Body of pancreas (tissue), 4 donors: ENCODE measurements at regions not wholly inside any gene's neighbourhood (a gene's known extent, or its start where the extent isn't known, plus 50 kb on each side); places are given as distances from the start of the nearest gene placed in this dataset.
"Not testable (repeated sequence)": the region's sequence is repeated elsewhere in the genome, so short reads cannot be mapped to it uniquely, and the experiment has no call there.

Experiments used
- ATAC-seq: fragments of 150-250 bp; one replicate; pipeline ENCODE4 v1.9.1; 2016
- DNase-seq, 4 donors: peaks; one replicate each; pipeline ENCODE4 v3.0.0-alpha.2; 2019
- H3K27ac ChIP-seq, 4 donors: fragments of 200-600 bp; sonication (generic); 1 replicate in 3 of 4; 2 replicates in 1 of 4; pipeline versions ENCODE4 v1.5.1 to v1.6.1; 2016 to 2019; ENCODE audit warnings: mild to moderate bottlenecking in 1 of 4, mixed read lengths in 1 of 4, moderate library complexity in 1 of 4
- H3K27me3 ChIP-seq, 2 donors: fragments of 200-600 bp; sonication (generic); one replicate each; pipeline ENCODE4 v1.6.0; 2016; ENCODE audit warnings: mild to moderate bottlenecking in 1 of 2
- H3K36me3 ChIP-seq, 2 donors: fragments of 200-600 bp; sonication (generic); replicated peaks in 1 of 2; 2 replicates each; pipeline ENCODE4 v1.5.1; 2016; ENCODE audit warnings: low read depth in 2 of 2; ENCODE audit not compliant: insufficient read depth in 1 of 2
- H3K4me1 ChIP-seq: fragments of 200-600 bp; sonication (generic); one replicate; pipeline ENCODE4 v1.6.0; 2016
- H3K4me3 ChIP-seq, 2 donors: fragments of 200-600 bp; sonication (generic); 1 replicate in 1 of 2; 2 replicates in 1 of 2; pipeline ENCODE4 v1.5.1; 2016 to 2019
- H3K9me3 ChIP-seq, 3 donors: fragments of 200-600 bp; sonication (generic); 1 replicate in 2 of 3; 2 replicates in 1 of 3; pipeline ENCODE4 v1.5.1; 2016
- POLR2A ChIP-seq, 3 donors: fragments of 450-650 bp; IDR thresholded peaks; one replicate each; pipeline ENCODE4 v1.6.1; 2016; ENCODE audit warnings: antibody characterized with exemption in 3 of 3, mild to moderate bottlenecking in 2 of 3
- WGBS, 2 donors: methylation state at CpG; one replicate each; pipeline ENCODE4 v1.1.5; 2017; 5-methylcytosine and 5-hydroxymethylcytosine counted together
- intact Hi-C: fragments of 100-400 bp; cut with DNase I; formaldehyde crosslinking; loops from one replicate; pipeline ENCODE4 v1.15.1; 2023
- TF ChIP-seq, protein P1 (sequence below), 7 experiments: fragments of 450-650 bp in 4 of 7; fragments of 200-600 bp in 3 of 7; sonication (generic) in 3 of 7; IDR thresholded peaks; one replicate each; pipeline ENCODE4 v1.5.1; 2016 to 2019; ENCODE audit warnings: antibody characterized with exemption in 7 of 7

GRCh38 chr3:151675858-151676615 is 57.7 kb upstream of the AADACL2 start:
- H3K36me3 ChIP-seq = no peaks in the 10 kb centered on the region
- TF ChIP-seq POLR2A (IDR thresholded peaks at IDR 0.05) = no peak
- TF ChIP-seq, protein P1, sequence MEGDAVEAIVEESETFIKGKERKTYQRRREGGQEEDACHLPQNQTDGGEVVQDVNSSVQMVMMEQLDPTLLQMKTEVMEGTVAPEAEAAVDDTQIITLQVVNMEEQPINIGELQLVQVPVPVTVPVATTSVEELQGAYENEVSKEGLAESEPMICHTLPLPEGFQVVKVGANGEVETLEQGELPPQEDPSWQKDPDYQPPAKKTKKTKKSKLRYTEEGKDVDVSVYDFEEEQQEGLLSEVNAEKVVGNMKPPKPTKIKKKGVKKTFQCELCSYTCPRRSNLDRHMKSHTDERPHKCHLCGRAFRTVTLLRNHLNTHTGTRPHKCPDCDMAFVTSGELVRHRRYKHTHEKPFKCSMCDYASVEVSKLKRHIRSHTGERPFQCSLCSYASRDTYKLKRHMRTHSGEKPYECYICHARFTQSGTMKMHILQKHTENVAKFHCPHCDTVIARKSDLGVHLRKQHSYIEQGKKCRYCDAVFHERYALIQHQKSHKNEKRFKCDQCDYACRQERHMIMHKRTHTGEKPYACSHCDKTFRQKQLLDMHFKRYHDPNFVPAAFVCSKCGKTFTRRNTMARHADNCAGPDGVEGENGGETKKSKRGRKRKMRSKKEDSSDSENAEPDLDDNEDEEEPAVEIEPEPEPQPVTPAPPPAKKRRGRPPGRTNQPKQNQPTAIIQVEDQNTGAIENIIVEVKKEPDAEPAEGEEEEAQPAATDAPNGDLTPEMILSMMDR (IDR thresholded peaks at IDR 0.05) = no peak
- no peaks in the 10 kb centered on the region for H3K4me1 ChIP-seq
- ATAC-seq (no peak), DNase-seq (no peak)
- intact Hi-C loops = no loop called here
- 87 to 90% methylated on average over 8 of the region's 8 CpGs for WGBS, 2 donors
- no peaks in the 10 kb centered on the region for H3K9me3 ChIP-seq
- no peaks in the 10 kb centered on the region for H3K27me3 ChIP-seq
- H3K27ac ChIP-seq = no peak overlapping the region
- H3K4me3 ChIP-seq = no peak overlapping the region

GRCh38 chr3:151673974-151674373 is 59.8 kb upstream of the AADACL2 start:
- 36 to 75% methylated on average over 1 of the region's 1 CpG for WGBS, 2 donors
- no peak for TF ChIP-seq POLR2A (IDR thresholded peaks at IDR 0.05)
- TF ChIP-seq, protein P1 (IDR thresholded peaks at IDR 0.05) = no peak
- intact Hi-C loops = no loop called here

GRCh38 chr3:151667762-151668161 is 66.0 kb upstream of the AADACL2 start:
- ATAC-seq, H3K4me3 ChIP-seq, H3K27me3 ChIP-seq, DNase-seq, intact Hi-C loops, H3K9me3 ChIP-seq, H3K4me1 ChIP-seq, H3K27ac ChIP-seq, H3K36me3 ChIP-seq: not testable (repeated sequence)
- 45 to 52% methylated on average over 3 of the region's 3 CpGs for WGBS, 2 donors

More at GRCh38 chr3:151673974-151674373, 59.8 kb upstream of the AADACL2 start:
- H3K27me3 ChIP-seq = no peaks in the 10 kb centered on the region
- no peak overlapping the region for H3K4me3 ChIP-seq
- no peak overlapping the region for H3K27ac ChIP-seq
- H3K4me1 ChIP-seq = no peaks in the 10 kb centered on the region
- DNase-seq (no peak), ATAC-seq (no peak)
- H3K9me3 ChIP-seq = no peaks in the 10 kb centered on the region
- no peaks in the 10 kb centered on the region for H3K36me3 ChIP-seq

GRCh38 chr3:151660885-151661284 is 72.8 kb upstream of the AADACL2 start:
- ATAC-seq = no peak
- WGBS, 2 donors = 62 to 74% methylated on average over 4 of the region's 4 CpGs
- Histone ChIP-seq H3K27ac (no peak overlapping the region), H3K9me3 (no peaks in the 10 kb centered on the region), H3K27me3 (no peaks in the 10 kb centered on the region), H3K4me1 (no peaks in the 10 kb centered on the region), H3K4me3 (no peak overlapping the region), H3K36me3 (no peaks in the 10 kb centered on the region)
- intact Hi-C loops = no loop called here
- DNase-seq = no peak
- TF ChIP-seq, protein P1 (IDR thresholded peaks at IDR 0.05) = peak in 1 of 7 experiments; percentile 8
- TF ChIP-seq POLR2A (IDR thresholded peaks at IDR 0.05) = no peak

GRCh38 chr3:151644986-151645385 is 88.7 kb upstream of the AADACL2 start:
- intact Hi-C loops = no loop called here

More at GRCh38 chr3:151644986-151645385, 88.7 kb upstream of the AADACL2 start:
- ATAC-seq (no peak), DNase-seq (no peak)
- TF ChIP-seq, protein P1 (IDR thresholded peaks at IDR 0.05) = no peak
- TF ChIP-seq POLR2A (IDR thresholded peaks at IDR 0.05) = no peak
- no peaks in the 10 kb centered on the region for H3K27me3 ChIP-seq
- H3K9me3 ChIP-seq = no peaks in the 10 kb centered on the region
- no peak overlapping the region for H3K4me3 ChIP-seq
- no peaks in the 10 kb centered on the region for H3K36me3 ChIP-seq
- no peak overlapping the region for H3K27ac ChIP-seq
- H3K4me1 ChIP-seq = no peaks in the 10 kb centered on the region
